Fibroblast of mammary gland (primary cell): ENCODE measurements at regions not wholly inside any gene's neighbourhood (a gene's known extent, or its start where the extent isn't known, plus 50 kb on each side); places are given as distances from the start of the nearest gene placed in this dataset.
A peak's percentile ranks its signal among the peaks of the same experiment; 100 is the strongest.

Experiments
- DNase-seq: peaks from one replicate; pipeline ENCODE4 v3.0.0-alpha.2; 2010; ENCODE audit warnings: low read depth
- H3K4me3 ChIP-seq: 2 replicates; pipeline ENCODE4 v1.5.1; 2011; ENCODE audit warnings: low read depth, mild to moderate bottlenecking, low read length, moderate library complexity; ENCODE audit not compliant: control insufficient read depth
- TF ChIP-seq, protein P1 (sequence below): conservative IDR thresholded peaks from 2 replicates; pipeline ENCODE4 v1.5.1; 2011; ENCODE audit warnings: low read depth, low read length, inconsistent platforms; ENCODE audit not compliant: control insufficient read depth, insufficient read depth

DNA sequence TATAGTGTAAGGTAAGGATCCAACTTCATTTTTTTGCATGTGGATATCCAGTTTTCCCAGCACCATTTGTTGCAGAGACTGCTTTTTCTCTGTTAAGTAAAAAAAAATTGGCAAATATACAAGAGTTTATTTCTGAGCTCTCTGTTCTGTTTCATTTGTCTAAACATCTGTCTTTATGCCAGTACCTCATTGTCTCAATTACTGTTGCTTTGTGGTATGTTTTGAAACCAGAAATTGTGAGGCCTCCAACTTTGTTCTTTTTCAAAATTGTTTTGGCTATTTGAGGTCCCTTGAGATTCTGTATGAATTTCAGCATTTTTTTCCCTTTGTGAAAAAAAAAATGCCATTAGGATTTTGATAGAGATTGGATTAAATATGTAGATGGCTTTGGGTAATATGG, 150.5 kb downstream of the MINAR1 start:
- TF ChIP-seq, protein P1, sequence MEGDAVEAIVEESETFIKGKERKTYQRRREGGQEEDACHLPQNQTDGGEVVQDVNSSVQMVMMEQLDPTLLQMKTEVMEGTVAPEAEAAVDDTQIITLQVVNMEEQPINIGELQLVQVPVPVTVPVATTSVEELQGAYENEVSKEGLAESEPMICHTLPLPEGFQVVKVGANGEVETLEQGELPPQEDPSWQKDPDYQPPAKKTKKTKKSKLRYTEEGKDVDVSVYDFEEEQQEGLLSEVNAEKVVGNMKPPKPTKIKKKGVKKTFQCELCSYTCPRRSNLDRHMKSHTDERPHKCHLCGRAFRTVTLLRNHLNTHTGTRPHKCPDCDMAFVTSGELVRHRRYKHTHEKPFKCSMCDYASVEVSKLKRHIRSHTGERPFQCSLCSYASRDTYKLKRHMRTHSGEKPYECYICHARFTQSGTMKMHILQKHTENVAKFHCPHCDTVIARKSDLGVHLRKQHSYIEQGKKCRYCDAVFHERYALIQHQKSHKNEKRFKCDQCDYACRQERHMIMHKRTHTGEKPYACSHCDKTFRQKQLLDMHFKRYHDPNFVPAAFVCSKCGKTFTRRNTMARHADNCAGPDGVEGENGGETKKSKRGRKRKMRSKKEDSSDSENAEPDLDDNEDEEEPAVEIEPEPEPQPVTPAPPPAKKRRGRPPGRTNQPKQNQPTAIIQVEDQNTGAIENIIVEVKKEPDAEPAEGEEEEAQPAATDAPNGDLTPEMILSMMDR = no peak
- peak; percentile 18 for DNase-seq
- no peak overlapping the region for H3K4me3 ChIP-seq

DNA sequence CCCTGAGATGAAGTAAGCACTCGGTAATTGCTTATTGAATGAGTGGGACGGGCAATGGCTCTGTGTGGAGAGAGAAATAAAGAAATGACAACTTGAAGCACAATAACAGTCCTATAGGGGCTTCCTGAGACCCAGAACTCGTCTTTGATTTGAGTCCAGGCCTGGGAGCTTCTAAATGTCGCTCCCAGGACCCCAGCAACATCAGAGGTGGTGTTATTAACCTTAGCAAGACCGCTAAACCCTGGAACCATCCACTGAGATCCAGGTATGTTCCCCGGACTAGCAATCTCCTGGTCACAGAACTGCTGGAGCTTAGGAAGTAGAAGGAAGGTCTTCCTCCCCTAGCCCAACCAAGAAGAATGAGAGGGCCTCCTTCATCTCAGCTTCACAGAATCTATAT, 160.0 kb downstream of the MINAR1 start:
- DNase-seq = no peak
- H3K4me3 ChIP-seq = no peak overlapping the region
- TF ChIP-seq, protein P1 = no peak

DNA sequence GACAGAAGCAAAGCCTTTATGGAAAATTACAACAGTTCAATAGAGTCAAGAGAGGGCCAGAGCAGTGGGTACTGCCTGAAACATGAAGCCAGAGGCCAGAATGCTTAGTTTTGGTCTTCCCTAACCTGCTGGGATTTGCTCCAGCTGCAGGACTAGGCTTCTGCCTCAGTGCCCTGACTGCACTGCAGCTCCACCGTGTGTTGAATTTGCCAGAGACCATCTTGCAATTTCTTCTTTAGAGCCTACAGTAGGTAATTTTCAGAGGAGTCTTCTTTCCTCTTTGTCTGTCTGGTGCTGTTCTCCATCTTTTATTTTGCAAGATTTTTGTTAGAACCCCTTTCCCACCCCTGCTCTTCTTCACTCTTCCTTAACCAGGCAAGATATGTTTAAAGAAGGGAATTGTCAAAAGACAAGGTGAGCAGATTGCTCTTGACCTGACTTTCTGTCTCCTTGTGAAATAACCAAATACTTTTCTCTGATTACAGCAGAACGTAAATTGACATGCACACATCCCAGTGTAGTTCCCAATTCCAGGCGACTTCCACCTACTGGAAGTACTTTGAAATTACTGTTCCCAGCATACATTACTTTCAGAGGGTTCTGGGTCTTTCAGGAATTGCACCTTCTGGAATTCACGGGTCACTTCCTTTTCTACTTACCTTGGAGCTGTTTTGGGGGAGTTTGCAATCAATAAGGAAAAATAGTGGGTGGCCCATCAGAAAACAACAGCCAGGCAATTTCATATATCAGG, 161.2 kb downstream of the MINAR1 start:
- TF ChIP-seq, protein P1 = peak; percentile 47
- peak; percentile 24 for DNase-seq
- no peak overlapping the region for H3K4me3 ChIP-seq

DNA sequence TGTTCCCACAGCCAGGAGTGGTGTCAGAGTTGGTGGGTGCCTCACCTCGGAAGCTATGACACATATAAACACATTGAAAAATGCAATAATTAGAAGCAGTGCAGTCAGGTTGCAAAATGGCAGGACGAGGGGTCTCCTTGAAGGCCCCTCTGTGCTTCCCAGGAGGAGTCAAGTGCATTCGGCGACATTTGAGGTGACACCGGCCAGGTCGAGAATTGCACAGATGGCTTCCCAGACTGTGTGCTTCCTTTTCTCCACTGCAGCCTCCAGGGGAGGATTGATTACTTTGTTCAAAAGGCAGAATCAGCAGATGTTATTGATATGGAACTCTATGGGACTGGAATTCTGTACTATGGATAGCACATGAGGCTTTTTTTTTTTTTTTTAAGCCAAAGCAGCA, 163.2 kb downstream of the MINAR1 start:
- DNase-seq = no peak
- TF ChIP-seq, protein P1 = no peak
- no peak overlapping the region for H3K4me3 ChIP-seq

DNA sequence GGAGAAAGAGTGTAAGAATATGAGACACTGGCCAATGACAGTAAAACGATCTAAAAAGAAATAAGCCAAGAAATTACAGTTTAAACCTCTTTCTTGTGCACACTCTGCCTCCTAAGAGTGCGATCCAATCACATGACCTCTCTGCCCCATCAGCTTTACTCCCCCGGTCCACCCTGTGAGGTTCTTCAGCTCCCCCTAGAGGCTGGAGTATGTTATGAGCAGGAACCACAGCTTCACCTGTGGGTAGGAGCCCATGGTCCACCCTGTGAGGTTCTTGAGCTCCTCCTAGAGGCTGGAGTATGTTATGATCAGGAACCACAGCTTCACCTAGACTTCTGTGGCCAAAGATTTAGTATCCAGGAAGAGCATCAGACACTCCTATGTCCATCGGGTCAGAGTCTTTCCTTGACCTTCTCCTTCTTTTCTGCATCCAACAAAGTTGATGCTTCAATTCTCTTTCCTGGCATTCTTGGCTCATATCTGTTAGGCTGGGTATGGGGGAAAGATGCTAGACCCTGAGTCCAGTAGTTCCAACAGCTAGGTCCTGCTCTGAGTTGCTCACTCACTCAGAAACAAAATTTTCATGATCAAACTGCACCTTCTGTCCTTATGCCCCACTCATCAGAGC, 164.0 kb downstream of the MINAR1 start:
- TF ChIP-seq, protein P1 = peak; percentile 99
- peak; percentile 88 for DNase-seq

DNA sequence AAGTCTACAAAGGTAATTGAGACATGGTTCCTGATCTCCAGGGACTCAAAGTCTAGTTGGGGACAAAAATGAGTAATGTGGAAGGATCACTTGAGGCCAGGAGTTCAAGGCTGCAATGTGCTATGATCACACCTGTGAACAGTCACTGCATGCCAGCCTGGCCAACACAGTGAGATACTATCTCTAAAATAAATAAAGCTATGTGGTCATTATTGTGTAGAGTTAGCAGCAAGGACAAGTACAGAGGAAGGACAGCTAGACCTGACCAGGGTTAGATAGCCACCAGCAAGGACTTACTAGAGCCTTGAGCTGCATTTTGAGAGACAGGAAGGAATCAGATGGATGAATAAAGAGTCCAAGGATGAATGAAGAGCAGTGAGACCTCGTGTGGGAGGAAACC, 166.5 kb downstream of the MINAR1 start:
- H3K4me3 ChIP-seq = no peak overlapping the region
- TF ChIP-seq, protein P1 = no peak
- no peak for DNase-seq

More for the DNA sequence above, 164.0 kb downstream of the MINAR1 start:
- no peak overlapping the region for H3K4me3 ChIP-seq
